HG03139 (cell line): ENCODE measurements at regions not wholly inside any gene's neighbourhood (a gene's known extent, or its start where the extent isn't known, plus 50 kb on each side); places are given as distances from the start of the nearest gene placed in this dataset.

ENCODE experiments used
- ATAC-seq: cut with Tn5 transposase; IDR thresholded peaks from one replicate; pipeline ENCODE4 v1.9.1; 2021; ENCODE audit not compliant: unreplicated experiment

GRCh38 chr16:48904333-48904732 is 294.4 kb upstream of the N4BP1 start:
- ATAC-seq, result no peak

DNA sequence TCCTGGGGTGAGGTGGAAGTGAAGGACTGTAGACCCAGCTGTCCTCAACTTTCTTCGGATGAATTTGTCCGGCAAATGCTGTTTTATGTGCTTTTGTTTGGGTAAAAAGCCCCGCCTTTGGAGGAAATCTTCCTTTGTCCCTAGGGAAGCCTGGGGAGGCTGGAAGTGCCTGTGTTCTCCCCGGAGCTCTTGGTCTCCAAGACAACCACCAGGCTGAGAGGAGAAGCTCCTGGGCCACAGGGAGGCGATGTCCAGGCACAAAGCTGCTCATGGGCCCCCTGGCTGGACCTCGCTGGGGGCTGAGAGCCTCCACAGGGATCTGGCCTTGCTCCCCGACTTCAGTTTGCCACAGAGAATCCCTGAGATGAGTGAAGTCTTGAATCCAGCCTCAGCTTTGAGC is 293.1 kb upstream of the N4BP1 start:
- ATAC-seq, result no peak

DNA sequence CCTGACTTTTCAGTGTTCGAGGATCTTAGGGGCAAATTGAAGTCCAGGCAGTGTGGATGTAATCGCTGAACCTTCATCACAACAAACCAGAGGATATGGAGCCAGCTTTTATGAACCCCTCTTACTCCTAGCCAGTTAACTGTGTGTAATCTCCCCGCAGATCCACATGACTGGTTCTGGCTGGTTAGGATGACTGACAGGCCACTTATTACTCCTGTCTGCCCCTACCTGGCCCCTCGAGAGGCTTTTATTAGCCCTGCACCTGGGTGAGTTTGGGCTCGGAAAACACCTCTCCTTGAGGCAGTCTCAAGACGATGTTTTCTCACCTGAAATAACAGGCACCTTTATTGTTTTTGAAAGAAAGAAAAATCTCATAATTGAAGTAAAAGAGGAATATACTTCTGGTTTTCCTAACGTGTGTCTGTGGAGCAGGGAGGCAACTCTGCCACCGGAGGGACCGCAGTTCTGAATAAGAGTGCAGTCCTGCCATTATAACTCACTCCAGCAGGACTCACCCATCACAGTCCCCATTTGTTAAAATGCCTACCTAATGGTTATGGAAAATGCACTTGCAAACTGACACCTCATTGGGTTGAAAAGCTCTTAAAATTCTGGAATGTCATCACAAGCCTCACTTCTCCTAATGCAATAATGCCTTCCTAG is 291.9 kb upstream of the N4BP1 start:
- ATAC-seq, result no peak

DNA sequence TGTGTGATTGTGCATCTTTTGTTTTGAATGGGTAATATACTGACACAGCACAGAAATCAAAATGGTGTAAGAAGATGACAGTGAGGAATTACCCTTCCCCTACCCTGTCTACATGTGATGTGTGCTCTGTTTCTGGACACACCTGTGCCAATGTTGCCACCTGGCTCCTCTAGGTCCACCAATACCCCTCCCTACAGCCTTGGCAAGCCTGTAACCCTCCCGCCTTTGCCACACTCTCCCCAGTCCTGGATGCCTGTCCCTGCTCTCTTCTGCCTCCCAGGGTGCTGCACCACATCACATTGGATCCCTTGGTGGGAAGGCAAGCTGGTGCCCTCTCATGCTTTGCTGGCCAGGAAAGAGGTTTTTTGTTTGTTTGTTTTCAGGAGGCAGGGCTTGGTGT is 289.5 kb upstream of the N4BP1 start:
- ATAC-seq, result no peak

DNA sequence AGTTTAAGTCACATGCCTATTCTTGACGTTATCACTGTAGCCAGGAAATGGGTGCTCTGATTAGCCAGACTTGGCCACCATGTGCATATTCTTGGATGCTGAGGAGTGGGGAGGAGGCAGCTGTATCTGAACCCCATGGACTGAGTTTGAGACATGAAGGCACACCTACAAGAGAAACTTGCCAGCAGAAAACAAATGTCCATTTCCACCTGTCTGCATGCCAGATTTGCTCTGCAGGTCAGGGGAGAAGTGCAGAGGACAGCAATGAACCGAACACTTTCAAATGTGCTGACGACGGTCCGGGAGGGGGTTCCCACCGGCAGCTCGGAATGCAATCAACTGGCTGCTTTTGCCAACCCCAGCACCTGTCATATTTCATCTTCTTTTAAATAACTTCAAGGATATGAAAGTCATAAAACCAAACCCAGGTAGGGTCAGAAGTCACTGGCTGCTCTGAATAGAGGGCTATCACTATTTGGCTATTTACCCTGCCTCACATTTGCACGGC is 287.8 kb upstream of the N4BP1 start:
- ATAC-seq, result no peak

GRCh38 chr16:48895142-48895541 is 285.2 kb upstream of the N4BP1 start:
- no peak for ATAC-seq

DNA sequence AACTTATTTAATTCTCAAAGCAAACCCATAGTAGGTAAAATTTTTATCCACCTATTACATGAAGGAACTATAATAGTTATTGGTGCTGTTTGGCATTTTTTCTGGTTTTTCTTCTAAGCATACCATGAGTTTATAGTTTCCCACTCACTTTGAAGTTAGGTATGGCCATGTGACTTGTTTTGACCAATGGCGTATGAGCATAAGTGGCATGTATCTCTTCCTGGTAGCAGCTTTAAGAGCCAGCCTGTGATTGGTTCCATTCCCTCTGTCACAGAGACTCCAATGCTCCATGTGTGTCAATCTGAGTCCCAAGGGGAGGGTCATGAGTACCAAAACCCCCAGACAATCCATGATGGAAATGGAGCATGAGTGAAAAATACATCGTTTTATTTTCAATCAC is 282.9 kb upstream of the N4BP1 start:
- no peak for ATAC-seq

DNA sequence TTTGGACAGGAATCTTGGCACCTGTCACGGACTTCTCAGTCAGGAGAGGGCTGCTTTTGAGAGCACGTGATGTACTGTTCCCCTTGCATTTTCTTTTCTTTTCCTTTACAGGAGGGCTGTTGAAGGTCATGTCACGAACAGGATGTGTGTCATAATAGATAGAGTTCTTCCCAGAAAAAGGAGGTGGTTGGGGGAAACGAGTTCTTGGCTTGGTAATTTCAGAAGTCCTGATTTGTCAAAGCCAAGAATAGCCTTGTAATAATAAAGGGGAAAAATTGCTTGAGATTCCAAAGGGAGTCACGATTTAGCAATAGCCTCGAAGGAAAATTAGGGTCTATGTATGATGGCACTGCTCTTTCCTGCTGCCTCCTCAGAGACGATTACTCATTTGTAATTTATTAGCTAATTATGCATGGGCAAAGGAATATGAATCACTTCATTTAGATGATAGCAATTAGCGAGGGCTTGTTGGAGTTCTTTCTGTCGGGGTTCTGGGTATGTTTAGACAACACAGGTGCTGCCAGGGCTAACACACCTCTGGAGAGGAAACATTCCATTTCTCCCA is 277.7 kb upstream of the N4BP1 start:
- ATAC-seq, result no peak

DNA sequence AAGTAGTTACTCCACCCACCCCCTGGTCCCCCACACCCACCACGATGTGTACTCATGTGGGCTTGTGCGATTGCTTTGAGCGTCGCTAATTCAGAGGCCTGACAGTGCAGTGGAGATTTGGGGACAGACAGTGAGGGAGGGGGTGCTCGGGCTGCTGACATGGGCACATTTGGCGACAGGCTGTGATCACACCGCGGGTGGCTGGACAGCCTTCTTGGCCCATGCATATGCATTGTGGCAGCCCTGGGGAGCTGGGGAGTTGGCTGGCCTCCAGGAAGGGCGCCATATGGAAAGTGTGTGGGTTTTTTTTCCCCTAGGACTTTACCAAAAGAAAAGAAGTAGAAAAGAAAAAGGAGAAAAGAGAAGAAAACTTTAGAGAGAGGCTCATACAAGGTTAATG is 275.5 kb upstream of the N4BP1 start:
- ATAC-seq, result no peak

GRCh38 chr16:48881272-48881671 is 271.3 kb upstream of the N4BP1 start:
- no peak for ATAC-seq

DNA sequence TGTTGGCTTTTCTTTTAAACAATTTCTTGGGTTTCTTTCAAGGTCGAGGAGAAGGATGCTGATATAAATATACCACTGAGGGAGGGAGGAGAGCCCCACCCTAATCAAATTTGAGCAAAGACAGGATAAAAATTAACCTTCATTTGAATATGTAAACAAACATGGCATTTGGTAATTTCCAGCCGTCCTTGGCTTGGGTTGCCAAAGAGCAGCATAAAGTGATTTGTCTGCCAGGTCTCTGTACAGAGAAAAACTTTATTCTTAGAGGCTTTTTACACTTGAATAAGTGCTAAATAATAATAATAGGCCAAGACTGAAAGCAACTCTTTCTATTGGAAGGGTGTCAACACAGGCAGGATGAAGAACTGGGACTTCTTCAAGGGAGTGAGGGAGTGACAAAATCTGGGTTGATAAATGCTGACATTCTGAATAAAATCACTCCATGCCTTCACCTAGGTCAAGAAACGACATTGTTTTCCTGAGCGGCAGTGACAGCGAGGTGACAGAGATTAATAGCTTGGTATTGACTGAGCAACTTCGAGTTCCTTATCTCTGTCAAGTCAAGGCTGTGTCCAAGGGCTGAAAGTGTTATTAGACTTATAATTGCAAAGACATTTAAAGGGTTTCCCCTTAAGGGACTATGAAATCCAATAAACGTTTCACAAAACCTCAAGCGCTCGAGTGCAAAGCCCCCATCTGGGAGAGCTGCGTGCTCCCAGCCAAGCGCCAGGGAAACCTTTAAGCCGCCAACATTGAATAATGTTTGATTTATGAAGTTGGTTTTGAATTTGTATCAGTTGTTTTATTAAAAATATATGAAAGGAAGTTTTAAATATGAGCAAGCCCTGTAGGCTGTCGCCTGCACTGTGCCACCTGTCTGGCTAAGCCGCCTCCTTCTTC is 269.5 kb upstream of the N4BP1 start:
- no peak for ATAC-seq

GRCh38 chr16:48877946-48878345 is 268.0 kb upstream of the N4BP1 start:
- ATAC-seq, result no peak

DNA sequence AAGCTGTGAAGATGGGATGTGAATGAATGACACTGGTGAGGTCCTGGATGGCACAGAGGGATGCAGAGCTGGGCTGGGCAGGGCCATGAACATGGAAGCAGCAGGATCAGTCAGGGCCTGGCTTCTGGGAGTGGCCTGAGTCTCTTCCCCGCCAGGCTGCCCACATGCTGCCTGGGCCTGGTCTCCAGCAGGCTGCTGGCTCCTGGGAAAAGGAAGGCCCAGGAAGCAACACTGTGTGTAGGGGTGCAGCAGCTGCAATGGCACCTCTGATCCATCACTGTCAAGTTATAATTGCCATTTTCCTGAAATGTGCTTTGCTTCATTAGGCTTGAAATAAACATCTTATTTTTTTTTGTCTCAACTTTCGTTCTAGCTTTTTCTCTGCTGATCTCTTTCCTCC is 260.2 kb upstream of the N4BP1 start:
- ATAC-seq, result no peak

- ATAC-seq, result no peak
Observed at GRCh38 chr16:48865520-48865919, 255.5 kb upstream of the N4BP1 start.

GRCh38 chr16:48864055-48864454 is 254.1 kb upstream of the N4BP1 start:
- ATAC-seq, result no peak

DNA sequence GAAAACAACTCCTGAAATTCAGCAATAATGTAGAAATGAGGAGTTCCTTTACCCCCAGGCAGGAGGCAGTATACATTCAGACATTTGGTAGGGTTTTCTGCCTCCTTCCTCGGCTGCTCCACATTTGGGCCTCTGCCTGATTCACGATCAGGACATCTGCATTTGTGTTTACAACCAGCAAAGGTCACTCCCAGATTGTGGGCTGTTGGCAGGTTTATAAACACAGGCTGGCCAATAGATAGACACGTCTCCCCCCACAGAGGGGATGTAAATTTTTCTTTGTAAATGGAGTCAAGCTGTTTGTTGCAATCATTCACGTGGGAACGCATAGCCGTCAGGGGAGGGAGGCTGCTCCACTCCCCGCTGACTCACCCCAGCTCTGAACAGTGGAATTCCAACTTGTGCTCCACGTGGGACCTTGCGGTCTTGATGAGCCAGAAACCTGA is 252.1 kb upstream of the N4BP1 start:
- no peak for ATAC-seq

DNA sequence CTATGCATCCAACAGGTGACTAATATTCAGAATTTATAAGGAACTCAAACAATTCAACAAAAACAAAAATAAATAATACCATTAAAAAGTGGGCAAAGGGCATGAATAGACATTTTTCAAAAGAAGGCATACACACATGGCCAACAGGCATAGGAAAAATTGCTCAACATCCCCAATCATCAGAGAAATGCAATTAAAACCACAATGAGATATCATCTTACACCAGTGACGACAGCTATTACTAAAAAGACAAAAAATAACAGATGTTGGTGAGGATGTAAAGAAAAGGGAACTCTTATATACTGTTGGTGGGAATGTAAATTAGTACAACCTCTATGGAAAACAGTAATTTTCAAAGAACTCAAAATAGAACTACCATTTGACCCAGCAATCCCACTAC is 250.4 kb upstream of the N4BP1 start:
- ATAC-seq, result no peak

DNA sequence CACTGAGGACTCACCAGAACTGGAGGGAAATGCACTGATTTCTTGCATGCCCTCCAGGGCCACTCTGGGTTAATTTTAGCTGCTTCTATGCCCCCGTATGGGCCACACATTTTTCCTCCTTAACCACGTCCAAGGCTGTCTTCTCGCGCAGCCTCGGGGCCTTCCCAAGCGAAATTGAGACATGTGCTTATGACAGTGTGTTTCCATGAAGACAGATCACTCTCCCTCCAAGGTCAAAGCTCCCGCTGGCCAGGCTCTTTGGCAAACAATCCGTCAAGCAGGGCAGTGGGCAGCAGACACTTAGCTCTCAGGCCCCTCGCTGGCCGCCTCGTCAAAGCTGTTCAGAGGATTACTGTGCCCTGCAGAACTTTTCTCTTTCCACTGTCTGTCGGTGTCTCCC is 243.0 kb upstream of the N4BP1 start:
- no peak for ATAC-seq

DNA sequence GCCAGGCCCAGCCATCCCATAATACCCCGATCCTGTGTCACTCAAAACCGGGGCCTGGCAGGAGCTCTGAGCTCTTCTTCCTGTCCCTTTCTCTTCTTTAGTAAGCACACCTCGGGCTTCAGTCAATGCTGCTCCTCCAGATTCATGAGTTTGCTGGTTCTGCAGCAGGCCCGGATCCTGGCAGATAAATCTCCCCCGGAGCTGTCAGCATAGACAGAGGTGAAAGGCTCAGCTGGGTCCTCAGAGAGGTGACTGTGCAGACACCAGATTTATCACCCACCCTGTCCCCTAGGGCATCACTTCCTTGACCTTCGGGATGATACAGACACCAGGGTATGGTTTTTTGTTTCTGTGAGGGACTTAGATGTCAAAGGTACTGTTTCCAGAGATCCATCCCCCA is 242.5 kb upstream of the N4BP1 start:
- no peak for ATAC-seq

GRCh38 chr16:48850097-48850770 is 240.3 kb upstream of the N4BP1 start:
- ATAC-seq, result no peak

- ATAC-seq, result no peak
Observed at GRCh38 chr16:48846277-48846676, 236.3 kb upstream of the N4BP1 start.
